ENCODE measurements at regions not wholly inside any gene's neighbourhood (a gene's known extent, or its start where the extent isn't known, plus 50 kb on each side); places are given as distances from the start of the nearest gene placed in this dataset.
"Not testable (repeated sequence)": the region's sequence is repeated elsewhere in the genome, so short reads cannot be mapped to it uniquely, and the experiment has no call there.

- DNase-seq (ENCODE audit: low read depth in 2 of 2), result no peak
These were observed 50.6 kb upstream of the RNF182 start for GRCh38 chr6:13874191-13874549.

- DNase-seq (ENCODE audit: low read depth in 2 of 2), result peak; percentile 56 to 66
These were observed 51.2 kb upstream of the RNF182 start for GRCh38 chr6:13873288-13874190.

- no peak for DNase-seq (ENCODE audit: low read depth in 2 of 2)
These were observed 52.1 kb upstream of the RNF182 start for GRCh38 chr6:13872681-13873080.

GRCh38 chr6:13872006-13872405 is 52.7 kb upstream of the RNF182 start:
- DNase-seq (ENCODE audit: low read depth in 2 of 2), result not testable (repeated sequence)

GRCh38 chr6:13870214-13870830 is 54.4 kb upstream of the RNF182 start:
- DNase-seq (ENCODE audit: low read depth in 2 of 2), result no peak

GRCh38 chr6:13868236-13868635 is 53.9 kb upstream of the MCUR1 start:
- DNase-seq (ENCODE audit: low read depth in 2 of 2), result no peak

GRCh38 chr6:13866301-13866700 is 51.9 kb upstream of the MCUR1 start:
- no peak for DNase-seq (ENCODE audit: low read depth in 2 of 2)

GRCh38 chr6:13865141-13865540 is 50.8 kb upstream of the MCUR1 start:
- DNase-seq (ENCODE audit: low read depth in 2 of 2), result no peak

- not testable (repeated sequence) for DNase-seq (ENCODE audit: low read depth in 2 of 2)
These were observed 50.3 kb upstream of the MCUR1 start for GRCh38 chr6:13864669-13865068.

Data from stimulated activated CD8-positive, alpha-beta memory T cell treated with anti-CD3 and anti-CD28 coated beads, Interleukin-7, amount 100 ng/mL, for 4 hours (primary cell).